Coronary artery (tissue), 2 donors: ENCODE measurements at regions not wholly inside any gene's neighbourhood (a gene's known extent, or its start where the extent isn't known, plus 50 kb on each side); places are given as distances from the start of the nearest gene placed in this dataset.

Source experiments
- DNase-seq: peaks from one replicate; pipeline ENCODE4 v3.0.0-alpha.2; 2017; ENCODE audit warnings: low spot score
- H3K27ac ChIP-seq, 2 donors: fragments of 200-600 bp; sonication (generic); one replicate each; pipeline ENCODE4 v1.5.1; 2016 to 2019
- H3K4me3 ChIP-seq: fragments of 200-600 bp; sonication (generic); 2 replicates; pipeline ENCODE4 v1.5.1; 2016; ENCODE audit warnings: mild to moderate bottlenecking, moderate library complexity
- CTCF ChIP-seq: fragments of 200-600 bp; sonication (generic); IDR thresholded peaks from one replicate; pipeline ENCODE4 v1.5.1; 2019; ENCODE audit warnings: antibody characterized with exemption

- no peak for TF ChIP-seq CTCF
- Histone ChIP-seq H3K27ac (no peak overlapping the region), H3K4me3 (no peak overlapping the region)
- no peak for DNase-seq
Observed at GRCh38 chr12:105729926-105730325, 399.4 kb downstream of the C12orf75 start.

GRCh38 chr12:105733579-105733978 lies 403.1 kb downstream of the C12orf75 start:
- Histone ChIP-seq H3K4me3 (no peak overlapping the region), H3K27ac (no peak overlapping the region)
- DNase-seq: no peak
- no peak for TF ChIP-seq CTCF

GRCh38 chr12:105736498-105736897 lies 402.3 kb downstream of the NUAK1 start:
- no peak overlapping the region for H3K27ac ChIP-seq
- H3K4me3 ChIP-seq: no peak overlapping the region
- TF ChIP-seq CTCF: no peak
- no peak for DNase-seq

- no peak for DNase-seq
- no peak for TF ChIP-seq CTCF
- Histone ChIP-seq H3K27ac (peak overlapping the region; percentile 61 to 64), H3K4me3 (no peak overlapping the region)
Observed at GRCh38 chr12:105738051-105738450, 400.7 kb downstream of the NUAK1 start.

- no peak overlapping the region for H3K4me3 ChIP-seq
- TF ChIP-seq CTCF: no peak
- no peak for DNase-seq
- peak overlapping the region; percentile 17 to 59 for H3K27ac ChIP-seq
Observed at GRCh38 chr12:105740369-105740768, 398.4 kb downstream of the NUAK1 start.

- no peak overlapping the region for H3K4me3 ChIP-seq
- peak overlapping the region; percentile 59 to 82 for H3K27ac ChIP-seq
- no peak for DNase-seq
- TF ChIP-seq CTCF: no peak
Observed at GRCh38 chr12:105740970-105741725, 397.6 kb downstream of the NUAK1 start.
